ENCODE measurements at regions not wholly inside any gene's neighbourhood (a gene's known extent, or its start where the extent isn't known, plus 50 kb on each side); places are given as distances from the start of the nearest gene placed in this dataset.

GRCh38 chr13:48873081-48873480 is 102.6 kb upstream of the FNDC3A start:
- TF ChIP-seq CTCF (IDR thresholded peaks at IDR 0.05; ENCODE audit: control extremely low read depth, extremely low read depth): no peak
- no peaks in the 10 kb centered on the region for H3K9me3 ChIP-seq (ENCODE audit: control insufficient read depth in 4 of 4, insufficient read depth in 3 of 4, low read length in 3 of 4)
- peaks cover 0 to 14% (median 0%) of the 10 kb centered on the region in 5 donors for H3K4me1 ChIP-seq (ENCODE audit: control insufficient read depth in 5 of 5, insufficient read depth in 5 of 5, low read length in 5 of 5)
- ATAC-seq (ENCODE audit: insufficient read depth, low FRiP score) (no peak), DNase-seq (no peak)
- peaks cover 0 to 4% (median 0%) of the 10 kb centered on the region in 3 donors for H3K27me3 ChIP-seq (ENCODE audit: control insufficient read depth in 3 of 3, insufficient read depth in 3 of 3, low read length in 2 of 3)
- H3K4me3 ChIP-seq: no peak overlapping the region
- 90 to 95% methylated on average over 1 of the region's 1 CpG for WGBS, 2 donors
- no peak overlapping the region for H3K27ac ChIP-seq (ENCODE audit: low read depth in 1 of 2, low read length in 1 of 2)
- no peaks in the 10 kb centered on the region for H3K36me3 ChIP-seq (ENCODE audit: control insufficient read depth in 4 of 4, insufficient read depth in 4 of 4, low read length in 4 of 4)
- H3K9ac ChIP-seq (ENCODE audit: insufficient read depth in 1 of 2, low read length in 2 of 2): no peak overlapping the region

GRCh38 chr13:48873587-48873986 is 102.1 kb upstream of the FNDC3A start:
- peaks cover 0 to 14% (median 0%) of the 10 kb centered on the region in 5 donors for H3K4me1 ChIP-seq (ENCODE audit: control insufficient read depth in 5 of 5, insufficient read depth in 5 of 5, low read length in 5 of 5)
- no peak for TF ChIP-seq CTCF (IDR thresholded peaks at IDR 0.05; ENCODE audit: control extremely low read depth, extremely low read depth)
- ATAC-seq (ENCODE audit: insufficient read depth, low FRiP score): no peak
- 80 to 88% methylated on average over 2 of the region's 2 CpGs for WGBS, 2 donors
- H3K4me3 ChIP-seq: no peak overlapping the region
- no peaks in the 10 kb centered on the region for H3K36me3 ChIP-seq (ENCODE audit: control insufficient read depth in 4 of 4, insufficient read depth in 4 of 4, low read length in 4 of 4)
- peak overlapping the region in 1 of 2 donors; percentile 49 for H3K27ac ChIP-seq (ENCODE audit: low read depth in 1 of 2, low read length in 1 of 2)
- peaks cover 0 to 4% (median 0%) of the 10 kb centered on the region in 3 donors for H3K27me3 ChIP-seq (ENCODE audit: control insufficient read depth in 3 of 3, insufficient read depth in 3 of 3, low read length in 2 of 3)
- DNase-seq: no peak
- H3K9me3 ChIP-seq (ENCODE audit: control insufficient read depth in 4 of 4, insufficient read depth in 3 of 4, low read length in 3 of 4): no peaks in the 10 kb centered on the region
- H3K9ac ChIP-seq (ENCODE audit: insufficient read depth in 1 of 2, low read length in 2 of 2): no peak overlapping the region

GRCh38 chr13:48874165-48874564 is 101.5 kb upstream of the FNDC3A start:
- Histone ChIP-seq H3K4me3 (no peak overlapping the region), H3K9me3 (ENCODE audit: control insufficient read depth in 4 of 4, insufficient read depth in 3 of 4, low read length in 3 of 4) (no peaks in the 10 kb centered on the region), H3K9ac (ENCODE audit: insufficient read depth in 1 of 2, low read length in 2 of 2) (no peak overlapping the region), H3K36me3 (ENCODE audit: control insufficient read depth in 4 of 4, insufficient read depth in 4 of 4, low read length in 4 of 4) (no peaks in the 10 kb centered on the region), H3K4me1 (ENCODE audit: control insufficient read depth in 5 of 5, insufficient read depth in 5 of 5, low read length in 5 of 5) (peaks cover 0 to 14% (median 0%) of the 10 kb centered on the region in 5 donors), H3K27ac (ENCODE audit: low read depth in 1 of 2, low read length in 1 of 2) (peak overlapping the region in 1 of 2 donors; percentile 55), H3K27me3 (ENCODE audit: control insufficient read depth in 3 of 3, insufficient read depth in 3 of 3, low read length in 2 of 3) (peaks cover 0 to 4% (median 0%) of the 10 kb centered on the region in 3 donors)
- TF ChIP-seq CTCF (IDR thresholded peaks at IDR 0.05; ENCODE audit: control extremely low read depth, extremely low read depth): no peak
- DNase-seq (no peak), ATAC-seq (ENCODE audit: insufficient read depth, low FRiP score) (no peak)
- WGBS, 2 donors: 61 to 66% methylated on average over 3 of the region's 3 CpGs

GRCh38 chr13:48875047-48875446 is 100.7 kb upstream of the FNDC3A start:
- WGBS, 2 donors: 60 to 74% methylated on average over 4 of the region's 4 CpGs
- Histone ChIP-seq H3K27ac (ENCODE audit: low read depth in 1 of 2, low read length in 1 of 2) (no peak overlapping the region), H3K27me3 (ENCODE audit: control insufficient read depth in 3 of 3, insufficient read depth in 3 of 3, low read length in 2 of 3) (peaks cover 0 to 4% (median 0%) of the 10 kb centered on the region in 3 donors), H3K9me3 (ENCODE audit: control insufficient read depth in 4 of 4, insufficient read depth in 3 of 4, low read length in 3 of 4) (no peaks in the 10 kb centered on the region), H3K36me3 (ENCODE audit: control insufficient read depth in 4 of 4, insufficient read depth in 4 of 4, low read length in 4 of 4) (no peaks in the 10 kb centered on the region), H3K4me1 (ENCODE audit: control insufficient read depth in 5 of 5, insufficient read depth in 5 of 5, low read length in 5 of 5) (peaks cover 0 to 14% (median 0%) of the 10 kb centered on the region in 5 donors), H3K9ac (ENCODE audit: insufficient read depth in 1 of 2, low read length in 2 of 2) (no peak overlapping the region), H3K4me3 (no peak overlapping the region)
- ATAC-seq (ENCODE audit: insufficient read depth, low FRiP score) (no peak), DNase-seq (no peak)
- no peak for TF ChIP-seq CTCF (IDR thresholded peaks at IDR 0.05; ENCODE audit: control extremely low read depth, extremely low read depth)

Measured in lung (tissue), 11 donors.